ENCODE measurements at regions not wholly inside any gene's neighbourhood (a gene's known extent, or its start where the extent isn't known, plus 50 kb on each side); places are given as distances from the start of the nearest gene placed in this dataset.

DNA sequence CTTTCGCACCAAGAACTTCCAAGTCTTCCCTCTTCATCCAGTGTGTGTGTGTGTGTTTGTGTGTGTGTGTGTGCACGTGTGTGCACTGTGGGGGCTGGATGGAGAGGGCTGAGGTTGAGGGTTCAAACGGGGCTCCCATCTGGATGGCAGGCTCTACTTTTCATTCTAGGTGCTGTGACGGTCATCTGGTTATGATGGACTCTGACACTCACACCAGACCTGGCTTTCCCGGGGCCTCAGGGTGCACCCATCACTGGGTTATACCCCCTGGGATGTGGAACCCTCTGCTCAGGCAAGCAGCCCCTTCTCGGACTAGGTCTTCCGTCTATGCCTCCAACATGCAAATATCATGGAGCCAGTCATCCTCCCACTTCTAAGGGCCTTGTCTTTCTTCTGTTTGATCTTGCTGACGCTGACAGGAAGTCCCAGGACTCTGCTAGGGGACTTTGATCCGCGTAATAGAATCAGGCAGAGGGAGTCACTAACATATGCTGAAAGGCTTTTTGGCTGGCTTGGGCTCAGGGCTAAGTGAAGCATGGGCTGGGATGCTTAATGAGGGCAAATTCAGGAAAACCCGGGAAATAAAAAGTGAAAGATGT lies 313.6 kb downstream of the CDC5L start:
- WGBS, 3 donors, result 81 to 90% (median 87%) methylated on average over 11 of the region's 11 CpGs
- DNase-seq, result no peak
- intact Hi-C loops (cut with DNase I), result no loop called here
- Histone ChIP-seq H3K4me3 (no peak overlapping the region), H3K27me3 (ENCODE audit: insufficient read depth in 3 of 3, low read length in 2 of 3) (peaks cover 0 to 5% (median 0%) of the 10 kb centered on the region in 3 donors), H3K27ac (no peak overlapping the region), H3K9me3 (no peaks in the 10 kb centered on the region), H3K4me1 (no peaks in the 10 kb centered on the region), H3K36me3 (ENCODE audit: insufficient read depth in 1 of 2, low read depth in 1 of 2) (no peaks in the 10 kb centered on the region)
- TF ChIP-seq, protein P1, sequence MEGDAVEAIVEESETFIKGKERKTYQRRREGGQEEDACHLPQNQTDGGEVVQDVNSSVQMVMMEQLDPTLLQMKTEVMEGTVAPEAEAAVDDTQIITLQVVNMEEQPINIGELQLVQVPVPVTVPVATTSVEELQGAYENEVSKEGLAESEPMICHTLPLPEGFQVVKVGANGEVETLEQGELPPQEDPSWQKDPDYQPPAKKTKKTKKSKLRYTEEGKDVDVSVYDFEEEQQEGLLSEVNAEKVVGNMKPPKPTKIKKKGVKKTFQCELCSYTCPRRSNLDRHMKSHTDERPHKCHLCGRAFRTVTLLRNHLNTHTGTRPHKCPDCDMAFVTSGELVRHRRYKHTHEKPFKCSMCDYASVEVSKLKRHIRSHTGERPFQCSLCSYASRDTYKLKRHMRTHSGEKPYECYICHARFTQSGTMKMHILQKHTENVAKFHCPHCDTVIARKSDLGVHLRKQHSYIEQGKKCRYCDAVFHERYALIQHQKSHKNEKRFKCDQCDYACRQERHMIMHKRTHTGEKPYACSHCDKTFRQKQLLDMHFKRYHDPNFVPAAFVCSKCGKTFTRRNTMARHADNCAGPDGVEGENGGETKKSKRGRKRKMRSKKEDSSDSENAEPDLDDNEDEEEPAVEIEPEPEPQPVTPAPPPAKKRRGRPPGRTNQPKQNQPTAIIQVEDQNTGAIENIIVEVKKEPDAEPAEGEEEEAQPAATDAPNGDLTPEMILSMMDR (IDR thresholded peaks at IDR 0.05), result no peak
- no peak for ATAC-seq

DNA sequence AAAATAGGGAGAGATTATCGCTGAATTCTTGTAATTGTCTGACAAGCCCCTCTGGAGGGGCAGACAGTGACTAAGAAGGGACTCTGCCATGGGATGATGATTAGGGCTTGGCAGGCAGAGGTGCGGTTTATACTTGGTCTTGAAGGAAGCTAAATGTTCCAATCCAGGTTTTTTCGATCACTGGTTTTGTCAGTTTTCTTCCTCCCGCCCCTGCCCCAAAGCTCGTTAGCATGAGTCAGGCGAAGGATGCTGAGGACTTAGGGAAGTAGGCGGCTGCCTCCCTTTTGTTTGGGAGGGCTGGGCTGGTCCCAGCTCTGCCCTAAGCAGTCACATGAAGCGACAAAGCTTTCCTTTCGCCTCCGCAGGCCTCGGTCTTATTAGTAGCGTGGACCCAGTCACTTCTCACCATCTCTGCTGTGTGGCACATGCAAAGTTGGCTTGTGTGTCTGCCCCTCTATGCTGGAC lies 314.2 kb downstream of the CDC5L start:
- no peak overlapping the region for H3K27ac ChIP-seq
- H3K4me1 ChIP-seq, result no peaks in the 10 kb centered on the region
- ATAC-seq (no peak), DNase-seq (no peak)
- no peak overlapping the region for H3K4me3 ChIP-seq
- H3K27me3 ChIP-seq (ENCODE audit: insufficient read depth in 3 of 3, low read length in 2 of 3), result peaks cover 0 to under 1% (median 0%) of the 10 kb centered on the region in 3 donors
- H3K9me3 ChIP-seq, result no peaks in the 10 kb centered on the region
- TF ChIP-seq, protein P1 (IDR thresholded peaks at IDR 0.05), result no peak
- intact Hi-C loops (cut with DNase I), result no loop called here
- H3K36me3 ChIP-seq (ENCODE audit: insufficient read depth in 1 of 2, low read depth in 1 of 2), result no peaks in the 10 kb centered on the region
- WGBS, 3 donors, result 85 to 97% (median 95%) methylated on average over 12 of the region's 12 CpGs

DNA sequence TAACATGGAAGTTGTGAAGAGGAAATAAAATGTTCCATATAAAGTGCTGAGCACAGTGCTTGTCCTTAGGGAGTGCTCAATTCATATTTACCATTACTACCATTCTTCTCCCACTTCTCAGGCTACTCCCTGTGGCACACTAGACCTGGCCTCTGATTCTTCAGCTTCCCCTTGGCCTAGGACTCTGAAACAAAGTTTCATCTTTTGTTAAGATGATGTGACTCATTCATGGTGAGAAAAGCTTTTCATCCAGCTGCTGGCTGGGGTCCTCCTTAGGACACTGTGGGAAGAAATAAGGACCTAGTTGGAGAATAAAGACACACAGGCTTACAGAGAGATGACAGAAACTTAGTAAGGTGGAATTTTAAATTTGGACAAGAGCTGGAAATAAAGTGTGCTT lies 314.8 kb downstream of the CDC5L start:
- TF ChIP-seq, protein P1 (IDR thresholded peaks at IDR 0.05), result no peak
- Histone ChIP-seq H3K27ac (no peak overlapping the region), H3K4me1 (no peaks in the 10 kb centered on the region), H3K9me3 (no peaks in the 10 kb centered on the region), H3K4me3 (no peak overlapping the region), H3K27me3 (ENCODE audit: insufficient read depth in 3 of 3, low read length in 2 of 3) (no peaks in the 10 kb centered on the region), H3K36me3 (ENCODE audit: insufficient read depth in 1 of 2, low read depth in 1 of 2) (no peaks in the 10 kb centered on the region)
- intact Hi-C loops (cut with DNase I), result no loop called here
- DNase-seq (no peak), ATAC-seq (no peak)

DNA sequence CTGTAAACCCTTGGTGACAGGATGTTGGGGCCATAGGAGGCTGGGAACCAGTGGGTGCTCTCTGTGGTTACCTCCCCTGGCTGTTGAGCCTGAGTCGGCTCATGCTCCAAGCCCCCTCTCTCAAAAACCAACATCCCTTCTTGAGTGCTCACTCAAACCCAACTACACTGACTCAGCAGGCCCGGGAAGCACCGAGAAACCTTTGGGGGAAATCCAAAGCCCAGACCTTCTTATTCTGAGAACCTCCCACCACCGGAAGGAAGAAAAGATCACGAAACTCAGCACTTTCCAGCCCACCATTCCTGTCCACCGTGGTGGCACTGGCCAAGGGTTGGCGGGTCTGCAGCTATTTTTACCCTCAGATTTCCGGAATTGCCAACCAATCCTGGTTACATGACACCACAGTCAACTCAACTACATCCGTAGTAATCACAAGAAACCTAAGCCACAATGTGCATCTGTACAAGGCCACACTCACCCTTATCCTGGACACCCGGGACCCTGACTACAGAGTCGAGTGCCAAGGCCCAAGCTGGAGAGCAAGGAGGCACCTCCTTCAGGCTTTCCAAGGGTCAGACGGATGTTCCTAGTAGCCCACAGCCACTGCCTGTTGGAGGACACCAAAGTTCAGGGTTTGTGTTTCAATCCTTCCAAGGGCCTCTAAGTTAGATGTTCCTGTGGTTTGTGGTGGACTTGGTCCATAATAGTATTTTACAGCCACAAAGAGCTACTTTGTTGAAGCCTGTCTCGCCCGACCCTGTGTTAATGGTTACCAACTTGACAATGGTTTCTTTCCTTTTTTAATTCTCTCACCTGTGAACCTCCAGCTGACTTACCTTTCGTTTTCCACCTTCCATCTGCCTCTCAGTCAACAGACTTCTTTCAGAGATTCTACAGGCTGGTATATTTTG lies 317.0 kb downstream of the CDC5L start:
- Histone ChIP-seq H3K9me3 (no peaks in the 10 kb centered on the region), H3K27ac (no peak overlapping the region), H3K27me3 (ENCODE audit: insufficient read depth in 3 of 3, low read length in 2 of 3) (no peaks in the 10 kb centered on the region), H3K4me3 (no peak overlapping the region), H3K4me1 (no peaks in the 10 kb centered on the region), H3K36me3 (ENCODE audit: insufficient read depth in 1 of 2, low read depth in 1 of 2) (no peaks in the 10 kb centered on the region)
- TF ChIP-seq, protein P1 (IDR thresholded peaks at IDR 0.05), result no peak
- no peak for ATAC-seq
- WGBS, 3 donors, result 86 to 95% (median 89%) methylated on average over 15 of the region's 15 CpGs
- intact Hi-C loops (cut with DNase I), result no loop called here
- DNase-seq, result no peak
